ENCODE measurements at regions not wholly inside any gene's neighbourhood (a gene's known extent, or its start where the extent isn't known, plus 50 kb on each side); places are given as distances from the start of the nearest gene placed in this dataset.

- Mint-ChIP-seq H3K27me3 (ENCODE audit: low read depth) (no peaks in the 10 kb centered on the region), H3K27ac (no peak overlapping the region), H3K36me3 (ENCODE audit: insufficient read depth in 1 of 3, low read depth in 3 of 3) (peaks cover 5 to 18% (median 5%) of the 10 kb centered on the region in 3 experiments; a peak in 6 of 7 replicates), H3K9me3 (peaks cover 11% of the 10 kb centered on the region in 2 experiments), H3K4me1 (peaks cover 7 to 13% of the 10 kb centered on the region in 2 experiments; a peak in 3 of 4 replicates), H3K4me3 (no peak overlapping the region)
- Histone ChIP-seq H3K23me2 (ENCODE audit: insufficient read length, low read depth, low read length, poor library complexity, severe bottlenecking) (no peaks in the 10 kb centered on the region), H3K79me2 (ENCODE audit: insufficient read depth, low read length) (no peaks in the 10 kb centered on the region), H3K4me1 (ENCODE audit: insufficient read depth, low read length) (no peaks in the 10 kb centered on the region), H2BK20ac (ENCODE audit: low read depth, low read length, poor library complexity, severe bottlenecking) (no peak overlapping the region), H2AK5ac (ENCODE audit: insufficient read length, low read length) (no peak overlapping the region), H2BK120ac (ENCODE audit: low read depth, low read length, poor library complexity, severe bottlenecking) (no peak overlapping the region), H3K56ac (ENCODE audit: insufficient read length, low read depth, low read length) (no peak overlapping the region), H2BK5ac (ENCODE audit: insufficient read length, low read length) (no peak overlapping the region), H3K14ac (ENCODE audit: insufficient read depth, low read length) (no peak overlapping the region), H2BK12ac (ENCODE audit: insufficient read length, low read depth, low read length) (no peak overlapping the region), H2AFZ (ENCODE audit: low read length) (no peak overlapping the region), H3K18ac (ENCODE audit: insufficient read length, low read depth, low read length) (no peak overlapping the region), H3K27me3 (ENCODE audit: insufficient read depth, low read length) (no peaks in the 10 kb centered on the region), H4K8ac (replicated peaks; ENCODE audit: insufficient read length, low read depth, low read length) (no peak overlapping the region), H3K4me2 (ENCODE audit: insufficient read depth, insufficient read length, low read length) (no peak overlapping the region), H4K20me1 (ENCODE audit: control insufficient read depth, insufficient read depth, insufficient read length) (no peaks in the 10 kb centered on the region), H4K91ac (ENCODE audit: insufficient read length, low read depth, low read length) (no peak overlapping the region), H3K23ac (ENCODE audit: insufficient read length, low read depth, low read length) (no peak overlapping the region), H3K27ac (ENCODE audit: insufficient read length, low read depth, low read length) (no peak overlapping the region), H3K79me1 (ENCODE audit: insufficient read depth, low read depth, low read length, poor library complexity, severe bottlenecking) (no peaks in the 10 kb centered on the region), H4K5ac (ENCODE audit: insufficient read length, low read depth, low read length) (no peak overlapping the region), H3K9me3 (ENCODE audit: control insufficient read depth, low read depth, low read length) (no peaks in the 10 kb centered on the region), H3K9ac (ENCODE audit: extremely low read depth, insufficient read length, low read length) (no peak overlapping the region), H2BK15ac (ENCODE audit: low read depth, low read length) (no peak overlapping the region), H3K4ac (ENCODE audit: low read depth, low read length) (no peak overlapping the region), H3T11ph (ENCODE audit: low read length) (no peak overlapping the region)
- no CpG with 5 or more reads among the region's 2 CpGs for WGBS (ENCODE audit: extremely low coverage, insufficient read length, low lambda C conversion rate)
- no peak for TF ChIP-seq CTCF (conservative IDR thresholded peaks at IDR 0.05)
- no peak for DNase-seq
Measured at GRCh38 chr7:8893775-8894174, 460.4 kb downstream of the NXPH1 start.

Measured in H9 (cell line).